ENCODE measurements at regions not wholly inside any gene's neighbourhood (a gene's known extent, or its start where the extent isn't known, plus 50 kb on each side); places are given as distances from the start of the nearest gene placed in this dataset.

GRCh38 chr4:33067221-33067620, 2347.1 kb downstream of the PCDH7 start:
- Mint-ChIP-seq H3K4me1 (no peaks in the 10 kb centered on the region), H3K27me3 (ENCODE audit: low read depth in 3 of 3) (no peaks in the 10 kb centered on the region), H3K27ac (no peak overlapping the region), H3K4me3 (no peak overlapping the region), H3K9me3 (peaks cover 0 to 5% (median 0%) of the 10 kb centered on the region in 7 donors), H3K36me3 (no peaks in the 10 kb centered on the region)
- TF ChIP-seq CTCF (IDR thresholded peaks at IDR 0.05) = no peak
- H2AFZ ChIP-seq (ENCODE audit: insufficient read depth, low read depth, low read length, poor library complexity, severe bottlenecking) = no peak overlapping the region
- no peaks in the 10 kb centered on the region for H3K9me3 ChIP-seq (replicated peaks in 1 of 2; ENCODE audit: control insufficient read depth in 1 of 2, insufficient read depth in 1 of 2, low read length in 2 of 2)
- no peak for DNase-seq
- no peak overlapping the region for H3K9ac ChIP-seq (ENCODE audit: insufficient read depth, low read length, poor library complexity, severe bottlenecking)
- no peaks in the 10 kb centered on the region for H3K79me2 ChIP-seq (ENCODE audit: insufficient read depth, low read length)
- no peak overlapping the region for H3K27ac ChIP-seq (ENCODE audit: low read depth in 1 of 2, low read length in 2 of 2)
- H4K20me1 ChIP-seq (ENCODE audit: insufficient read depth, low read length) = no peaks in the 10 kb centered on the region
- H3K27me3 ChIP-seq (ENCODE audit: control insufficient read depth in 2 of 2, insufficient read depth in 2 of 2, low read length in 2 of 2) = no peaks in the 10 kb centered on the region
- intact Hi-C loops (cut with micrococcal nuclease) = no loop called here
- no CpG with 5 or more reads among the region's 1 CpG for WGBS (ENCODE audit: insufficient coverage)
- no peak overlapping the region for H3K4me3 ChIP-seq (replicated peaks in 1 of 3; ENCODE audit: low read depth in 2 of 3, low read length in 3 of 3)
- no peaks in the 10 kb centered on the region for H3K36me3 ChIP-seq (replicated peaks in 1 of 2; ENCODE audit: control insufficient read depth in 1 of 2, insufficient read depth in 2 of 2, low read length in 2 of 2)
- no peaks in the 10 kb centered on the region for H3K4me1 ChIP-seq (ENCODE audit: control insufficient read depth in 1 of 2, insufficient read depth in 2 of 2, low read length in 2 of 2)
- no peak overlapping the region for H3K4me2 ChIP-seq (replicated peaks; ENCODE audit: extremely low read depth, low read length, poor library complexity, severe bottlenecking)

DNA sequence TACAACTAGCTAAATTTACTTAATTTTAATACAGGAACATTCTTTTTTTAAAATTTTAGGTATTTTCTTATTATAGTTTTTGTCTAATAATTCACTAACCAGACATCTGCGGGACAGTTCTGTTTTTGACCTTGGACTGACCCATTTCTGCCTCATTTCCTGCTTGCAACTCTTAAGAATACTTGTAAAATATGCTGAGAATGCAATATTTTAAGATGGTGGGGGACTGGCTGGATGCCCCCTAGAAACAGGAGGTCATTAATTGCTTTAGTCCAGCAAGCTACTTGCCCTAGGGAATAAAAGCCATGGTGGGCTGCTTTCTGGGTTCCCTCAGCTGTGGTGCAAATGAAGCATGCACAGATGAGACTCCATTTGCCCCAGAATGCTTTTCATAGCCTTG, 2348.4 kb downstream of the PCDH7 start:
- Histone ChIP-seq H3K9me3 (replicated peaks in 1 of 2; ENCODE audit: control insufficient read depth in 1 of 2, insufficient read depth in 1 of 2, low read length in 2 of 2) (no peaks in the 10 kb centered on the region), H3K36me3 (replicated peaks in 1 of 2; ENCODE audit: control insufficient read depth in 1 of 2, insufficient read depth in 2 of 2, low read length in 2 of 2) (no peaks in the 10 kb centered on the region), H3K27me3 (ENCODE audit: control insufficient read depth in 2 of 2, insufficient read depth in 2 of 2, low read length in 2 of 2) (no peaks in the 10 kb centered on the region), H3K4me3 (replicated peaks in 1 of 3; ENCODE audit: low read depth in 2 of 3, low read length in 3 of 3) (no peak overlapping the region), H2AFZ (ENCODE audit: insufficient read depth, low read depth, low read length, poor library complexity, severe bottlenecking) (no peak overlapping the region), H3K27ac (ENCODE audit: low read depth in 1 of 2, low read length in 2 of 2) (no peak overlapping the region), H3K79me2 (ENCODE audit: insufficient read depth, low read length) (no peaks in the 10 kb centered on the region), H3K4me1 (ENCODE audit: control insufficient read depth in 1 of 2, insufficient read depth in 2 of 2, low read length in 2 of 2) (no peaks in the 10 kb centered on the region), H3K9ac (ENCODE audit: insufficient read depth, low read length, poor library complexity, severe bottlenecking) (no peak overlapping the region), H4K20me1 (ENCODE audit: insufficient read depth, low read length) (no peaks in the 10 kb centered on the region), H3K4me2 (replicated peaks; ENCODE audit: extremely low read depth, low read length, poor library complexity, severe bottlenecking) (no peak overlapping the region)
- no peak overlapping the region for H3K27ac Mint-ChIP-seq
- TF ChIP-seq CTCF (IDR thresholded peaks at IDR 0.05) = no peak
- H3K4me3 Mint-ChIP-seq = no peak overlapping the region
- H3K36me3 Mint-ChIP-seq = no peaks in the 10 kb centered on the region
- H3K9me3 Mint-ChIP-seq = peaks cover 0 to 5% (median 0%) of the 10 kb centered on the region in 7 donors
- WGBS (ENCODE audit: insufficient coverage) = no CpG with 5 or more reads among the region's 1 CpG
- intact Hi-C loops (cut with micrococcal nuclease) = no loop called here
- no peaks in the 10 kb centered on the region for H3K4me1 Mint-ChIP-seq
- no peak for DNase-seq
- H3K27me3 Mint-ChIP-seq (ENCODE audit: low read depth in 3 of 3) = no peaks in the 10 kb centered on the region
